ENCODE measurements at regions not wholly inside any gene's neighbourhood (a gene's known extent, or its start where the extent isn't known, plus 50 kb on each side); places are given as distances from the start of the nearest gene placed in this dataset.

- TF ChIP-seq CTCF (IDR thresholded peaks at IDR 0.05) = no peak
- no peak for TF ChIP-seq POLR2AphosphoS5 (IDR thresholded peaks at IDR 0.05)
- no peak for TF ChIP-seq POLR2A (IDR thresholded peaks at IDR 0.05)
Observed at GRCh38 chr15:38010395-38010794, 76.0 kb downstream of the TMCO5A start.
